T-helper 1 cell treated with Interleukin-12 subunit alpha and Interleukin-12 subunit beta and Interleukin-4 antibody, amounts not matched to agents 30 ng/mL and 1 ng/mL, for 36 hours (primary cell): ENCODE measurements at regions not wholly inside any gene's neighbourhood (a gene's known extent, or its start where the extent isn't known, plus 50 kb on each side); places are given as distances from the start of the nearest gene placed in this dataset.

Experiments
- intact Hi-C: fragments of 100-400 bp; cut with micrococcal nuclease; formaldehyde crosslinking; loops from one replicate; pipeline ENCODE4 v1.15.1; 2024

DNA sequence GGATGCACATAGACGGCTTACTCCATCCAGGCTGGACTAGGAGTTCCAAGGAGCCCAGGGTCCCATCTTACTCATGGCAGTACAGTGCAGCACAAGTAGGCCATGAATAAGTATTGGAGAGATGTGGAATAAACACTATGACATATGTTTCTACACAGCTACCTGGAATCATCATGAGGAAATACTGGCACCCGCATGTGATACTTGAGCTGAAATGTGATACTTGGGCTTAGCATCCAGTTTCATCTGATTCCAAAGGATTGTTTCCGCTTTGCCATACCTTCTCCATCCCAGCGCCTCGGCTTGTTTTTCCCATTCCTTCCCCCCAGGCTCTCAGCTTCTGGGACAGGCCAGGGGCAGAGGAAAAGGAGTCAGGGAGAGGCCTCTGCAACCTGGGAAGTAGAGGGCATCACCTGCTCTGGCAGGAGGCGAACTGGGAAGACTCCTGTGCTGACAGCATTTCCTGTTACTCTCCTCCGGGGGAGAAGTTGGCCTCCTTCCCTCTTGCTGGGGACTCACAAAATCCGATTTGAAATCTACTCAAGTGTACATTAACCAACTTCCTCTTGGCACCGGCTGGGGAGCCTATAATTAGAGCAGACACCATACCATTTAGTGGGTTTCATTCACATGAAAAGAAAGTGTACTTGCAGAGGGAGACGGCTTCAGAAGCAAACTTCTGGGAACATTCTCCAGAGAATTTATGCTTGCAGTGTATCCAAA lies 187.8 kb downstream of the MIAT start:
- intact Hi-C loops = no loop called here

DNA sequence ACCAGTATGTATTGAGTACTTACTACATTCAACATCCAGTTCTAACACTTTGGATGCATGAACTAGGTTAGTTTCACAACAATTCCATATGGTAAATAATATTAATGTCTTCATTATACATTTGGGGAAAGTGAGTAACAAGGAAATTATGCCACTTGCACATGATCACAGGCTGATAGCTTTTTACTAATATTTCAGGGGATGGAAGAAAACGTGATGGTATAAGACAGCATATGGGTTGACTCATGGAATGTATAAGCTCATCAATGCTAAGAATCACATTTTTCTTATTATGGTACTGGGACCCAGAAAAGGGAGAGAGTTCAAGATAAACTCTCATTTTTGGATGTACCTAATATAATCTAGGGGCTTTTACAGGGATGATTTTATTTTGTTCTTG lies 188.7 kb downstream of the MIAT start:
- intact Hi-C loops = no loop called here

DNA sequence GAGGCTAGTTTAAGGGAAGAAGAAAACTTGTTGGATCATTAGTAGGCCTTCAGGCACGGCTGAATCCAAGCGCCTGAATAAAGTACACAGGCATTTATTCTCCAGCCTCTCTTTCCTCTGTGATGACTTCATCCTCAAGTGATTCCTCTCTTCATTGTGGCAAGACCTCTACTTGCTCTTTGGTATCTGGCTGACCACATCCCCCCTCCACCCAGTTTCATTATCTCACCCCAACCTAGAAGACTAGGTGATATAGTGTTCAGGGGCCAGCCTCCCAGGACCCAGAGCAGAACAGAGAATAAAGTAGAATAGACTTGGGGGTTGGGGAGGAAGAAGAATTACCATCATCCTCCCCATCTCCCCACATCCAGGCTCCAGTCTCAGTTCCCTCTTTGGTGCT lies 189.3 kb downstream of the MIAT start:
- intact Hi-C loops = no loop called here

DNA sequence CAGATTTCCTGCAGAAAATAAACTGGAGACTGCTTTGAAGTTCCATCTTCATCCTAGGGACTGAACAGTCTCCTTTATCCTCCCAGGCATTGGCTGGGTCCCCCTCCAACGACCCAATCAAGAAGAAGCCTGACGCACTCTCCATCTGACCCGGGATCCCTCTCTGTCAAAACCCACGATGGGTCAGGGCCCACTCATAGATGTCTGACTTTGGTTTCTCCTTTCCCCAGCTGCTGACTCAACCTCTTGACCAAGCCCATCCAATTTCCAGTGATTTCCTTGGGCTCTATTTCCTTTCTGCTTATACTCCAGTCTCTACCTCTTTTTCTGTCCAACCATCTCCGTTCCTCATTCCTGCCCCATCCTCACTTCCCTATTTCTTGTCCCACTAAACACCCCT lies 189.7 kb downstream of the MIAT start:
- intact Hi-C loops = no loop called here

DNA sequence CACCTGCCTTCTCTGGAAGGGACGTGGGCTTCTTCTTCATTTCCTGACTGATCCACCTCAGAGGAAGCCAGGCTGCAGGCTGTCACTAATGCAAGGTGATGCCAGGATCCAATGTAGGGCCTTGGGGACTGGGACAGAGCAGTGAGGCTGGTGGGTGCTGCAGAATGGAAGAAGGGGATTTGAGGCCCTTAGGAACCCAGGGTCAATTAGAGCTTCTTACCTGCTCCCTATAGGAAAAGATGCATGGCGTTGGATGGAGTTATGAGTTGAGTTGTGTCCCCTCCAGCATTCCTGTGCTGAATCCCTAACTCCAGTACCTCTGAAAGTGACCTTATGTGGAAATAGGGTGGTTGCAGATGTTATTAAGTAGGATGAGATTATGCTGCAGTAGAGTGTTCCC lies 190.4 kb downstream of the MIAT start:
- intact Hi-C loops = no loop called here

DNA sequence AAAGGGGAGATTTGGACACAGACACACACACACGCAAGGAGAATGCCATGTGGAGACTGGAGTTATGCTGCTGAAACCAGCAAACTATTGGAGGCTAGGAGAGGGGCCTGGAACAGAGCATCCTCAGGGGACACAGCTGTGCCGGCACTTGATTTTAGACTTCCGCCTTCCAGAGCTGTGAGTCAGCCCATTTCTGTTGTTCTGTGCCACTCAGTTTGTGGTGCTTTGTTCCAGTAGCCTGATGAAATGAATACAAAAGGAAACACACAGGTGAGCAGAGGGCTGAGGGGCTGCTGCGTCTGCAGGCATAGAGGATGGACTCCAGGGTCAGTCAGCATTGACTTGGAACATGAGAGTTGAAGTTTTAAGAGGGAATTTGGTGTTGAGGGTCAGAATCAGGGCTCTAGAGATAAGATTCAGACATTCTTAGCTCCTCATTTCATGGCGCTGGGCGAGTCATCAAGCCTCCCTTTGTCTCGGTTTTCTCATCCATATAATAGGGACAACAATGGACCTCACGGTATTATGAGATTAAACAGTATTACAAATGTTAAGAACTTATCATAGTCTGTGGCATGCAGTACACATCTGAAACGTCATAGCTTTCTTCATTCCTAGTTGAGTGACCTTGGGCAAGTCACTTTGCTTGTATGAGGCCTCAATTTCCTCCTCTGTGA lies 191.0 kb downstream of the MIAT start:
- intact Hi-C loops = no loop called here

DNA sequence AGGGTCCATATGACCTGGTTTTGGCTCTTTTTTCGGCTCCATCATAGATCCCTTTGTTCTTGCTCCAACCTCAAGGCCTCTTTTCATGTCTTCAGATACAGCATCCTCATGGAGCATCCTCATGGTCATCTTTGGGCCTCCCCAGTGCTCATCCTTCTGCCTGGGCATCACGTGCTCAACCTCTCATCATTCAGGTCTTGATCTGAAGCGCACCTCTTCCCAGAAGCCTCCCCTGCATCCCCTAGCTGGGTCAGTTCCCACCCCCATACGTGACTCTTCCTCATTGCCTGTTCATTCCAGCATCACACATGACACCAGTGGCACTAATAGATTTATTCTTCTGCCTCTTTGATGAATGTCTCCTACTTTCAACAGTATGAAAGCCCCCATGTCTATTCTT lies 192.2 kb downstream of the MIAT start:
- intact Hi-C loops = no loop called here

DNA sequence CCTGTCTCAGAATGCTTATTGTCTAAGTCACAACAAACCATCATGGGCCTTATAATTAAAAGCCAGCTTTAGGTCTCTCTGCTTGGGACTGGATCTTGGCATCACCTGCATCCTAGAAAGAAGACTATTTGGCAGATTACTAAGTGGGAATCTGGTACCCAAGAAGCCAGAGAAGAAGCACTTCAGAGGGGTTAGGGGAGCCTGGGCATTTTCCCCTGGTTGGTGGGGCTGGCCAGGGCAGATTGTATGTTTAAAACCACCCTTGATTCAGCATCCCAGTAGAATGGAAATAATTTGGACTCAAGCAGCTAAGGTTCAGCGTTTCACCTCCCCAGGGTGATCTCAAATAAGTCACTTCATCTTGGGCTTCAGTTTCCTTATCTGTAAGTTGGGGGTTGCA lies 193.7 kb downstream of the MIAT start:
- intact Hi-C loops = no loop called here

DNA sequence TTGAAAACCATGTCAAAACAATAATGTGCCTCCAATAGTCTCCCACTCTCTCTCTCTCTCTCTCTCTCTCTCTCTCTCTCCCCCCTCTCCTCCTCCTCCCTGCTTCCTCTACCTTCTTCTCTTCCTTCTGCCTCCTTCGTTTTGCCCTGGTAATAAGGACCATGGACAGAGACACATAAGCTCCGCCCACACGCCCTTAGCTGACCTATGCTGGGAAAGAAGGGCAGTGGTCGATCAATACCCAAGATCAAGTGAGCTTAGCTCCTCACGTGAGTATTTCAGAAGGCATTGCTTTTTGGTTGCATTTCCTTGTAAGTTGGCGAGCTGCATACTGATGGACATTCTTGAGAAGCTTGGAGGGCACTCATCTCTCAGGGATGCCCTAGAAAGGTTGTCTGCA lies 194.8 kb downstream of the MIAT start:
- intact Hi-C loops = no loop called here

DNA sequence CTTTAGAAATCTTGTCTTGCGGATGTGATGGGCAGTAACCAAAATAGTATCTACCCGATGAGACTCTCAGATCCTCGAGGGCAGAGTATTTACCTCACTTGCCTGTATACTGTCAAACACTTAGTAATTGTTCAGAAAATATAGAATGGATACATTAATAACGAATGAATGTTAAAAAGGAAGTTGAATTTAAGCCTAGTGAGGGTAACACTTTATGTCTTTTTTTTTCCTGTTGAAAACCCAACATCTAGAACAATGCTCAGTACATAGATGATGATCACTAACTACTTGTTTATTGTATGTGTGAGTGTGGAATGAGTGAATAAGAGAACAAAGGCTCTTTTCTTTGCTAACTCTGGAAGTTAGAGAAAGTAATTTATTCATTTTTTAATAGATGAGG lies 195.7 kb downstream of the MIAT start:
- intact Hi-C loops = no loop called here

DNA sequence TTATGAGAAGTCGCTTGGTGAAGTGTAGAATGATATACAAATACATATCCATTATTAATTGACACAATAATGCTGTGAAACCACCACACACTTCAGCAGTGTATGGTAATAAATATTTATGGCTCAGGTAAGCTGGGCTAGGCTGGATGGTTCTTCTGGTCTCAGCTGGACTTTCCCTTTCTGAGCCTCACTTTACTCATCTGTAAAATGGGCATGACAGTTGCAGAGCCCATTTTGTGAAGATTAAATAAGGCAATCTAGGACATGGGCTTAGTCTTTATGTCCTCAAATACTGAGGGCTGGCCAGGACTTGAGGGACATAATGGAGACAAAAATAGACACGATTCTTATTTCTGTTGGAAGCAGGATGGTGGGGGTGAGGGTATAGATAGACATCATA lies 196.1 kb downstream of the MIAT start:
- intact Hi-C loops = no loop called here

DNA sequence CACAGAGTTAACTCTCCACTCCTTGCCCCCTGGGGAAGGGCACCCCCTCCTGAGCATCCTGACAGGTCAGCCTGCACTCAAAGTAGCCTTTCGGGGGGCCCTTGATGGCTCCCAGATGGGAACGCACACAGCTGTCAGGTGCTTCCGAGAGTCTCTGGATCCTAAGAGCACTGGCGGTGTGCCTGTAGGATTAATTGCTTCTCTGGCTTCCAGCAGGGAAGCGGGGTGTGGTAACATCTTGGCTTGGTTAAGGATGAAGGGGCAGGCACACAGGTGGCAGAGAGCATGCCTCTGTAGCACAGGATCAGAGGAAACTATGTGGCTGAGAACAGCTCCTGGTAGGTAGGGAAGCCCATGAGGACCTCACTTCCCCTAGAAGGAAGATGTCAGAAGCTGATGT lies 199.8 kb downstream of the MIAT start:
- intact Hi-C loops = no loop called here

DNA sequence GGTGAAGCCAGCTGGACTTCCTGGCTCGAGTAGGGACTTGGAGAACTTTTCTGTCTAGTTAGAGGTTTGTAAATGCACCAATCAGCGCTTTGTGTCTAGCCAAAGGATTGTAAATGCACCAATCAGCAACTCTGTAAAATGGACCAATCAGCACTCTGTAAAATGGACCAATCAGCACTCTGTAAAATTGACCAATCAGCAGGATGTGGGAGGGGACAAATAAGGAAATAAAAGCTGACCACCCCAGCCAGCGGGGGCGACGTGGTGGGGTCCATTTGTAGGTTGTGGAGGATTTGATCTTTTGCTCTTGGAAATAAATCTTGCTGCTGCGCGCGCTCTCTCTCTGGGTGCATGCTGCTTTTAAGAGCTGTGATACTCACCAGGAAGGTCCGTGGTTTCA lies 202.9 kb downstream of the MIAT start:
- intact Hi-C loops = no loop called here

DNA sequence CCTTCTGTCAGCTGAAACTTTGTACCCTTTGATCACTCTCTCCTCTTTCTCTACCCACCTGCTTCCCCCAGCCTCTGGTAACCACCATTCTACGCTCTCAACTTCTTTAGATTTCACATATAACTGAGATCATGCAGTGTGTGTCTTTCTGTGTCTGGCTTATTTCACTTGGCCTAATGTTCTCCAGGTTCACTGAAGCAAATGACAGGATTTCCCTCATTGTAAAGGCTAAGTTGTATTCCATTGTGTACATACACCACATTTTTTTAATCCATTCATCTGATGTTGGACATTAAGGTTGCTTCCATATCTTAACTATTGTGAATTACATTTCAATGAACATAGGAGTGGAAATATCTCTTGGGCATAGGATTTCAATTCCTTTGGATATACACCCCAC lies 207.6 kb downstream of the MIAT start:
- intact Hi-C loops = no loop called here

DNA sequence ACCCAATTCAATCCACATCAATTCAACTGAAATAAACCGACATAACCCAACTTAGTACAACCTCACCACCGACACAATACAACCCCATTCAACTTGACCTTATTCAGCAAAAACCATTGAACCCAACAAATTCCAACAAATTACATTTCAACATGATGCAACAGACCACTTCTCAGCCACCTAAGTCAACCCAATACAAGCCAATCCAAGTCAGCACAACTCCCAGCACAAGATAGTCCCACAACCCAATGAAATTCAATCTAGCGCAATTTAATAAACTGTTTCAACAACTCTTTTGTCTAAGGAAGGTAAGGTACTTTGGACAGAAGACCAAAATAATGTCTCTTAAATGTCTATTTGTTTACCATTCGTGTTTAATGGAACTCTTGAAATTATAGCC lies 226.0 kb downstream of the MIAT start:
- intact Hi-C loops = no loop called here

DNA sequence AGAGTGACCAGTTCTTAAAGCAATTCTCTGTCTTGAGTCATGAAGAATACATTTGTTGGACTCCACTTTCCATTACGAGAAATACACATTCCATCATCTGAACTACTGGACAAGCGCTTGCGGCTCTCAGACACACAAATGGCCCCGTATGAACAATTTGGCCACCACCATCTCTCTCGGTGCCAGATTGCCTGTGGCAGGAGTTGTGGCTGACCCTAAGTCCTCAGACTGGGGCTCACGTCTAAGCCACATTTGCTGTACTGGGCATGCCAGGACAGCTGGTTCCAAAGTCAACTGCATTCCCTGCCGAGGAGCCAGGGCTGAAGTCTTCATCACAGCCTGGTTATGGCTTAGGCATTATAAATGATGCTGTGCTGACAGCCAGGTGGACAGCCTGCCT lies 227.5 kb downstream of the MIAT start:
- intact Hi-C loops = no loop called here

DNA sequence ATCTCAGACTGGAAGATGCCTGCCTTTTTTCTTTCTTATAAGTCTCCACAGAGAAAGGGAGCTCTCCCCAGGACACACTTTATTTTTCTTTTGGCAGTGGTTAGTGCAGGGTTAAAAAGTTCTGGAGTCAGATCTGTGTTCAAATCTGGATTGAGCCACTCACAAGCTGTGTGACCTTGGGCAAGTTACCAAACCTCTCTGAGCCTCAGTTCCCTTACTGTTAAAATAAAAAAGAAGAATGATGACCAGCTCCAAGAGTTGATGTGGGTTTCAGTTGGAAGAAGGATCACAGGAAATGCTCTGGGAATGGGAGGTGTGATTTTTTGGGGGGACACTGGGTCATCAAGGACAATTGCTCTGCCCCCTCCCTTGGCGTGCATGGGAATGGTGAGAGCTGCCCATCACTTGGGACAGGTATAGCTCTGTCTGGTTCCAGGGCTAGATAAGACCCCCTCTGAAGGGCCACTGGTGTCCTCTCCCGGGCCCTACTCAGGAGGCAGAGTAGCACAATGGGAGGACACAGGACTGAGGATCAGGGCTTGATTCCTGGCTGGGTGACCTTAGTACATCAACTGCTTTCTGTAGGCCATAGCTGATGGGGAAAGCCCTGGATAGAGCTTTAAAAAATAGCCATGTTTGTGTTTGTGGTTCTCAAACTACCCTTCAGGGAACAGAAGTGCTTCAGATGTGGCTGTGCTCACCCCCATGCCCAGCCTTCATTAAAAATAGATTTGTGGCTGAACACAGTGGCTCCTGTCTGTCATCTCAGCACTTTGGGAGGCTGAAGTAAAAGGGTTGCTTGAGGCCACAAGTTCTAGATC lies 228.3 kb downstream of the MIAT start:
- intact Hi-C loops = no loop called here

DNA sequence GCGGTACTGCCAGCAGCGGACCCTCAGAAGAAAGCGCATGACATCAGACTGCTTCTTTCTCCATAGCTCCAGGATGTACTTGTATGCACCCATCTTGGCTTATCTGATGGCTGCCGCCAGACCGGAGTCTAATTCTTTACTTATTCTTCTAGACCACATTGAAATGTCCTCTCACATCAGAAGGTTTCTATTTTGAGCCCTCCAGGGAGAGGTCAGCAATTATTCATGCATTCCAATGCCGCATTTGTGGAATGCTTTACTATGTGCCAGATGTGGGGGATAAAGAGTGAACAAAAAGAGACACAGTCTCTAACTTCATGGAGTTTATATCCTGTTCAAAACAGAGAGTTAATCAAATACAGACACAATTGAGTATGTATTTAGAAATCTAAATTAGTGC lies 230.1 kb downstream of the MIAT start:
- intact Hi-C loops = no loop called here

DNA sequence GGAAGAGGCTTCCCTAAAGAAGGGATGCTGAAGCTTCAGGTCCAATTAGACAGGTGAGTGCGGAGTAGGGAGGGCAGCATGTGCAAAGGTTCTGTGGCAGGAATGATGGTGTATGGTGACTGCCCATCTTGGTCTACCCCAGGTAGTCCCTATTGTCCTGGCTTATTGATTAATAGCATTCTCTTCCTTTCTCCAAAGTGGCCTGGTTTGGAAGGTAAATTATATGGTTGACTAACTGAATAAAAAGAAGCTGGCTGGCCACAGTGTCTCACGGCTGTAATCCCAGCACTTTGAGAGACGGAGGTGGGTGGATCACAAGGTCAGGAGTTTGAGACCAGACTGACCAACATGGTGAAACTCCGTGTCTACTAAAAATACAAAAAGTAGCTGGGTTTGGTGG lies 230.5 kb downstream of the MIAT start:
- intact Hi-C loops = no loop called here

DNA sequence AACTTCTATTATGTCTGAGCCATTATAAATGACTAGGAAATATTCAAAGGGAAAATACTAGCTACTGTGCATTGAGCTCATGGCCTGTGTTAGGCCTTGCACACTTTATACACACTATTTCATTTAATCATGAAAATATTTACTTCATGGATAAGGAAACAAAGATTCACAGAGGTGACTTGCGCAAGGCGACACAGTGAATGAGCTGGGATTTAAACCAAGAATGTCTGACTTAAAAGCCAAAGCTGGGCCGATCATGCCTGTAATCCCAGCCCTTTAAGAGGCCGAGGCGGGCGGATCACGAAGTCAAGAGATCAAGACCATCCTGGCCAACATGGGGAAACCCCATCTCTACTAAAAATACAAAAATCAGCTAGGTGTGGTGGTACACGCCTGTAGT lies 231.5 kb downstream of the MIAT start:
- intact Hi-C loops = no loop called here

DNA sequence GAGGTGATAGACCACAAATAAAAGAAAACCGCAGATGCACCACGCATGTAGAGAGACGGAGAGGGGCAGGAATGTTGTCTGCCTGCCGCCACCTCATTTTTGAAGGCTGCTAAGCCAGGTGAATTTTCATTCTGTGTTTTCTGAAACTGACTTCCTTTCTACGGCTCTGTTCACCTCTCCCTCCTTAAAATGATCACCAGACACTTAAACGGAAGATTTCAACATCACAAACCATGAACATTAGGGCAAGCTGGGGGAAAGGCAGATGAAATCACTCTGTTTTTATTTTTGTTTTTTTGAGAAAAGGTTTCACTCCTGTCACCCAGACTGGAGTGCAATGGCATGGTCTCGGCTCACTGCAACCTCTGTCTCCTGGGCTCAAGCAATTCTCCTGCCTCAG lies 232.4 kb downstream of the MIAT start:
- intact Hi-C loops = no loop called here

DNA sequence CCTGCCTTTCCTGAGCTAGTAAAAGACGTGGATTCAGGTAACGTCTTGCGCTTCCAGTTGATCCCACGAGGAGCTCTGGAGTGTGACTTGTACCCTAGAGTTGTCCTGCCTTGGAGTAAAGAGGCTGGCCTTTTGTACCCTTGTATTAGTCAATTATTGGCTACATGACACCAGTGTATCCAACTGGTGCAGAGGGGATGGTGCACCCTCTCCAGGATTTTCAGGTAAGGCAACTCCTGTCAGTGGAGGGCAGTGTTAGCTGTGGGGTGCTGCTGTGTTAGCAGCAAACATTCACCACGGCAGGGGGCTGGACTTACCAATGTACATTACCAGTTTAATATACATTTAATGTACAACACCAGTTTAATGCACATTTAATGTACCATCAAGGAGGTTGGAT lies 233.5 kb downstream of the MIAT start:
- intact Hi-C loops = no loop called here

DNA sequence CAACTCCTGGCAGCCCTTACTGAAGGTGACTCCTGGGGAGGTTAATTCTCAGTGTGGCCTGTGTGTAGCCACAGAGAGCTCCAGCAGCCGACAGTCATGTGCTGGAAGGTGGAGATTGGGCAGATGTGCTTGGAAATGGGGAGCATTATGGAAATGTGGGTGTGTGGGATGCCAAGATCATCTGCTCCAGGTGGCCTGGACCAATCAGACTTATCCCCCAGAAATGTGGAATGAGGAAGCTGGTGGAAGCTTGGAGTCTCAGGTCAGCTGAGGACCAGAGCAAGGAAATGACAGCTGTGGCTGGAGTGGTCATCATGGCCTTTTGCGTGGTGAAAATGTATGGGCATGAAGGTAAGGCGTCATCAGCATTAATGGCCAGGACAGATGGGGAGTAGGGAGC lies 234.0 kb downstream of the MIAT start:
- intact Hi-C loops = no loop called here
